Kidney (tissue), 13 donors: ENCODE measurements at regions not wholly inside any gene's neighbourhood (a gene's known extent, or its start where the extent isn't known, plus 50 kb on each side); places are given as distances from the start of the nearest gene placed in this dataset.

ENCODE experiments used
- DNase-seq, 5 donors: peaks; one replicate each; pipeline ENCODE4 v3.0.0-alpha.2; 2013 to 2020
- FAIRE-seq: peaks from 2 replicates; lab custom pipeline; 2012; peaks lifted over from hg19 to GRCh38; lab: Jason Lieb, UNC
- H3K27ac ChIP-seq, 2 donors: one replicate each; pipeline ENCODE4 v1.7.0; 2013; ENCODE audit warnings: low read depth in 2 of 2, low read length in 2 of 2, inconsistent platforms in 1 of 2
- H3K27me3 ChIP-seq: one replicate; pipeline ENCODE4 v1.7.1; 2013; ENCODE audit warnings: low read length, inconsistent platforms; ENCODE audit not compliant: control insufficient read depth, insufficient read depth
- H3K36me3 ChIP-seq, 3 donors: one replicate each; pipeline versions ENCODE4 v1.7.0 to v1.7.1; 2013; ENCODE audit warnings: low read length in 3 of 3, control low read depth in 1 of 3, inconsistent platforms in 1 of 3; ENCODE audit not compliant: insufficient read depth in 3 of 3, control insufficient read depth in 2 of 3
- H3K4me1 ChIP-seq, 3 donors: one replicate each; pipeline versions ENCODE4 v1.7.0 to v1.7.1; 2013; ENCODE audit warnings: low read length in 3 of 3, inconsistent platforms in 1 of 3, low read depth in 1 of 3; ENCODE audit not compliant: control insufficient read depth in 2 of 3, insufficient read depth in 2 of 3
- H3K4me3 ChIP-seq, 3 donors: one replicate each; pipeline versions ENCODE4 v1.7.0 to v1.8.1; 2013; ENCODE audit warnings: low read length in 3 of 3, control low read depth in 1 of 3, inconsistent platforms in 1 of 3
- H3K9ac ChIP-seq, 3 donors: one replicate each; pipeline versions ENCODE4 v1.7.0 to v1.7.1; 2013; ENCODE audit warnings: low read length in 3 of 3, control low read depth in 1 of 3, inconsistent platforms in 1 of 3
- H3K9me3 ChIP-seq, 3 donors: one replicate each; pipeline versions ENCODE4 v1.7.0 to v1.7.1; 2013; ENCODE audit warnings: low read length in 3 of 3, control low read depth in 1 of 3, inconsistent platforms in 1 of 3; ENCODE audit not compliant: control insufficient read depth in 2 of 3, insufficient read depth in 1 of 3
- CTCF ChIP-seq: IDR thresholded peaks from 3 replicates; pipeline ENCODE4 v1.5.1; 2012; ENCODE audit warnings: mild to moderate bottlenecking, moderate library complexity, borderline replicate concordance; ENCODE audit not compliant: insufficient read depth; ENCODE audit errors: extremely low read depth
- intact Hi-C: fragments of 100-400 bp; cut with DNase I; formaldehyde crosslinking; loops from one replicate; pipeline ENCODE4 v1.11.1; 2022
- donor health status: control.
- donor health status: control.
- donor health status: control.
- donor health status: control.
- donor health status: control.
- donor health status: DM: yes; HTN: yes; CAD: no.
- donor health status: Normal renal cell carcinoma (clear cell type).

- intact Hi-C loops, result no loop called here
- H3K4me3 ChIP-seq, result no peak overlapping the region
- H3K27ac ChIP-seq, result no peak overlapping the region
- H3K27me3 ChIP-seq, result no peaks in the 10 kb centered on the region
- TF ChIP-seq CTCF, result no peak
- FAIRE-seq (no peak), DNase-seq (no peak)
- no peaks in the 10 kb centered on the region for H3K9me3 ChIP-seq
- no peaks in the 10 kb centered on the region for H3K36me3 ChIP-seq
- no peak overlapping the region for H3K9ac ChIP-seq
- no peaks in the 10 kb centered on the region for H3K4me1 ChIP-seq
Observed at GRCh38 chr12:89969093-89969492, 260.5 kb upstream of the ATP2B1 start.

- Histone ChIP-seq H3K9ac (no peak overlapping the region), H3K4me1 (no peaks in the 10 kb centered on the region), H3K36me3 (no peaks in the 10 kb centered on the region), H3K27me3 (no peaks in the 10 kb centered on the region), H3K4me3 (no peak overlapping the region), H3K27ac (no peak overlapping the region), H3K9me3 (no peaks in the 10 kb centered on the region)
- TF ChIP-seq CTCF, result no peak
- peak in 1 of 5 donors; percentile 6 for DNase-seq
- intact Hi-C loops, result no loop called here
- no peak for FAIRE-seq
Observed at GRCh38 chr12:89968151-89968700, 259.6 kb upstream of the ATP2B1 start.

GRCh38 chr12:89966495-89967240, 258.0 kb upstream of the ATP2B1 start:
- Histone ChIP-seq H3K27ac (no peak overlapping the region), H3K4me3 (no peak overlapping the region), H3K27me3 (no peaks in the 10 kb centered on the region), H3K9me3 (no peaks in the 10 kb centered on the region), H3K9ac (no peak overlapping the region), H3K4me1 (peaks cover 0 to 5% (median 3%) of the 10 kb centered on the region in 3 donors), H3K36me3 (no peaks in the 10 kb centered on the region)
- no peak for TF ChIP-seq CTCF
- no peak for FAIRE-seq
- no peak for DNase-seq
- intact Hi-C loops, result no loop called here
